GM18951 (cell line): ENCODE measurements at regions not wholly inside any gene's neighbourhood (a gene's known extent, or its start where the extent isn't known, plus 50 kb on each side); places are given as distances from the start of the nearest gene placed in this dataset.
"Not testable (repeated sequence)": the region's sequence is repeated elsewhere in the genome, so short reads cannot be mapped to it uniquely, and the experiment has no call there.

ENCODE experiments used
- POLR2A ChIP-seq: IDR thresholded peaks from 4 replicates; pipeline ENCODE4 v1.6.1; 2011; ENCODE audit warnings: mild to moderate bottlenecking; ENCODE audit not compliant: insufficient read length, insufficient read depth; ENCODE audit errors: extremely low read depth
- in situ Hi-C: fragments of 300-500 bp; cut with MboI; formaldehyde crosslinking; loops from one replicate; pipeline ENCODE4 v1.12.0; 2022; ENCODE audit warnings: low sequenced_read_pairs, mixed read lengths, inconsistent platforms; ENCODE audit not compliant: unreplicated experiment

DNA sequence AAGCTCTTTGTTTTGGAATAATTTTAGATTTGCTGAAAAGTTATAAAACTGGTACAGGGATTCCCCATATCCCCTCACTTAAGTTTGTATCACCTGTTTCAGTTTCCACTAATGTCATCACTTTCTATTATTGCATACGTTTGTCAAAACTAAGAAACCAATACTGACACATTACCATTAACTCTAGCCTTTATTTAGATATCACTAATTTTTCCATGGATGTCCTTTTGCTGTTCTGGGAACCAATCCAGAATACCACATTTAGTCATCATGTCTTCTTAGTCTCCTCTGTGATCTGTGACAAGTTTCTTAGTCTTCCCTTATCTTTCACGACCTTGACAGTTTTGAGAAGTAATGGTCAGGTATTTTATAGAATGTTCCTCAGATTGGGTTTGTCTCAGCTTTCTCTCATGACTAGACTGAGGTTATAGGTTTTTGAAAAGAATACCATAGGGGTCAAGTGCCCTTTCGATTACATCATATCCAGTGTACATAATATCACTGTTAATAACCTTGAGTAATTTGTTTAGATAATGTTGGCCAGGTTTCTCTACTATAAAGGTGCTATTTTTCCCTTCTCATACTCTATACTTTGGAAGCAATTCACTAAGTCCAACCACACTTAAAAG, 51.9 kb upstream of the NMUR2 start:
- in situ Hi-C loops = no loop called here
- no peak for TF ChIP-seq POLR2A

DNA sequence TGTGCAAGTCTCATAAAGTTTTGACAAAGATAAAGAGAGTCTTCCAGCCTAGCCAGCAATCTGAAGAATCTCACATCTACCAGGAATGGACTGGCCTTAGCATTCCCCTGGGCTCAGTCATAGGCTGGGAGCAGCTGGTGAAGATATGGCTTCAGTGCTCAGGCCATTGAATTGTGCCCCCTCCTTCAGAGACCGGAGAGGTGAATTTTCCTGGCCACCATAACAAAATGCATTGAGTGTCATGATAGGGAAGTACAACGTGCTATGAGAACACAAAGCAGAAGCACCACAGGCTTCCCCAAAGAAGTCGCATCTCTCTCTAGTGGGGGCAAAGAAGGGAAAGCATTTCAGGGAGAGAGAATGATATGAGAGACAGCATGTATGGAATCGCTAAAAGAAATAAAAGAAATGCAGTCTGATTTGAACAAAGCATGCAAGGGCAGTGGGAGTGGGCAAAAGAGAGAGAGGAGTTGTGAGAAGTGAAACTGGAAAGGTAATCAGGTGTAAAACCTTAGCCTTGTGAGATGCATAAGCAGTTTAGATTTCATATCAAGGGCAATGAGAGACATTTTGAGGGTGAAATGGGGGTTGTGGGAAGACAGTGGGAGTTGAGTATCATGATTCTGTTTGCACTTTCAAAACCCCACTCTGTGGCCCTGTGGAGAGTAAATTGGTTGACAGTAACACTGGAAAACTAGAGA, 57.1 kb upstream of the NMUR2 start:
- TF ChIP-seq POLR2A = no peak
- in situ Hi-C loops = no loop called here

DNA sequence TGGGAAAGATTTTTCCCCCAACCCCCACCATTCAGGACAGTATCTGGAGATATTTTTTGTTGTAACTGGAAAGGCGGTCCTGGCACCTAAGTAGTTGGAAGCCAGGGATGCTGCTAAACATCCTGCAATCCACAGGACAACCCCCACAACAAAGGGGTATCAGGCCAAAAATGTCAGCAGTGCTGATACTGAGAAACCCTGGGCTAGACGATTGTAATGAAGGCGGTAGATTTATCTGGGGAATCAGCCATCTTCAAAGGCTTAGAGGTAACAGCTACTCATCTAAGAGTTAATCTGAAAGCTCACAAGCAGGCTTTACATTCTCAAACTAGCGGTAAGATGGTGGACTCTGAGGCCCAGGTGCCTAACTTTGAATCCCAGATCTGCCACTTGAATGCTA, 59.0 kb upstream of the NMUR2 start:
- TF ChIP-seq POLR2A = no peak
- in situ Hi-C loops = no loop called here

DNA sequence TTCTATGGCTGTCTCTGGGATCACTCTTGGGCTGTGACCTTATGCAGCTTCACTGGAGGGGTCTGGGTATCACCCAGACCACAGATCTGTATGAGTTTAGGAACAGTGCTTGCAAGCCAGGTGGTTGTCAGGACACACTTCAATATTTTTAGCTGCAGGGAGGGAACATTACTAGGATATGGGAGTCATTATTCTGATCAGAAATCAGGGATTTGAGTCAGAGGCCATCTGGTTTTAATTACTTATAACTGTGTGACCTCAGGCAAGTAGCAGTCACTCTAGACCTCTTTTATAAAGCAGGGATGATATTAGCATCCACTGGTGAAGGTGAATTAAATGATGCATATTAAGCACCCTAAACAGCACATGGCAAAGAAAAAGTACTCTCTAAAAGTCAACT, 60.1 kb upstream of the NMUR2 start:
- in situ Hi-C loops = no loop called here
- TF ChIP-seq POLR2A = no peak

DNA sequence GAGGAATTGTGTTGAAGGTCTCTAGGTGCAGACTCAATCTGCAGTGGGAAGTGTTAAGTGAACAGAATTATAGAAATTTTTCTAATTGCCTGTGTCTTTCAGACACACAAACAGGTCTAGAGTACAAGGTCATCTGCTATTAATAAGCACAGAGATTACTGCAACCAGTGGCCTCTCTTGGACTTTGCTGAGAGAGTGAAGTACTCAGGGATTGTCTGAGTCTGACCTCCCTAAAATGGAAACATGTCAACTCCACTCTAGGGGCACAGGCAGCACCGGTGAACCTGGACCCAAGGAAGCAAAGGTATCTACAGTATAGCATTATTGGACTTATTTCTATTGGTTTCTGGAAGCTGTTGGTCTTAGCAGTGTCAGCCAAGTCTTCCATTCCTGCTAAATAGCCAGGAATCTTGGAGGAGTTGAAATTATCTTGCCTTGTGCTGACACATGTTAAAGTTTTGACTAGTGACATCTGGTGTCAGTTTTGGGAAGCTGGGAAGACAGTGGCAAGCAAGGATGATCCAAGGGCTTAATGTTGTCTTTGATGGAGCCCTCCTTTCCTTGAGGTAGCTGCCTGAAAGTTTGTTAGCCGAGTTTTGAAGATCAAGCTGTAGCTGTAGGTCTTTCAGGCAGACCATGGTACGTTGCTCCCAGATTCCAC, 61.1 kb upstream of the NMUR2 start:
- in situ Hi-C loops = no loop called here
- no peak for TF ChIP-seq POLR2A

DNA sequence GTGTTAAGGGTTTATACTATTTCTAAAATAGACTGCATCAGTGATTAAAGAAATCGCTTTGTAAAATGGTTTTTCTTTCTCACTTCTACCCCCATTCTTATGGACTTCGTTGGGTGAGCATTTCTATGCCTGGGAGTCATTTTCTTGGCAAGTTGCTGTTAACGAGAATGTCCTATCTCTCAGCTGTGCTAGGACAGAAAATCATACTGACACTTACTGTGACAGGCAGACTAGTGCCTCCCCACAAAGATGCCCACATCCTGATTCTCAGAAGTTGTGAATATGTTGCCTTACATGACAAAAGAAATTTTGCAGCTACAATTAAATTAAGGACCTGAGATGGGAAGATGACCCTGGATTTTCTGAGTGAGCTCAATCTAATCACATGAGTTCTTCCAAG, 65.1 kb upstream of the NMUR2 start:
- no peak for TF ChIP-seq POLR2A
- in situ Hi-C loops = no loop called here

DNA sequence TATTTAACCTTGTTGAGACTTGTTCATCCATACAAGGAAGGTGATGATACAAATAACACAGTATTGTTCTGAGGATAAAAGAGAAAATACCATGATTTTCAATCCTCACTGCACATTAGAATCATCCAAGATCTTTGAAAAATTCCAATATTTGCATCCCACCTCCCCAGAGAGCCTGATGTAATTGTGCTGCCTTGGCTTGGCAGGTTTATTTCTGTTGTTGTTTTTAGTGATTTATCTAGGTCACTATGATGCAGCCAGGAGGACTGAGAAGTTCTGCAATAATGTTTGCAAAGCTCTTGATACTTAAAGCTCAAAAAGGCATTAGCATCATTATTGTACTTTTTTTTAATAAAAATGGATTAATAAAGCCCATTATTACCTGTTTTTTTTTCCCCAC, 67.0 kb upstream of the NMUR2 start:
- TF ChIP-seq POLR2A = no peak
- in situ Hi-C loops = no loop called here

DNA sequence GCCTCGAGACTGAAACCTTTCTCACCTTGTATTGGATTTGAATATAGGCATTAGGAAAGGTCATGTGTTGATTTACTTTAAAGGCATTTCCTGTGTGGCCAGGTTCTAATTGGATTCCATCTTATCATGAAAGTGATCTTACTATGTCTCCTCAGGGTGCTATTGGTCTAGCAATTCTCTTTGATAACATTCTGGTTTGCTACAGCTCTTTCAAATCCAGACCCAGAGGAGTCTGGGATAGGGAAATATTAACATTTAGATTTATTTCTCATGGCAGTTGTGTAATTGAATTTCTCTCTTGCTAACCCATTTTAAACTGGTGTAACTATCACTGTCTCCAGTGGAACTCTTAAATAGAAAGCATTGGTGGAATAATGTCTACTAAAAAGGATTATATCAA, 69.9 kb upstream of the NMUR2 start:
- no peak for TF ChIP-seq POLR2A
- in situ Hi-C loops = no loop called here

DNA sequence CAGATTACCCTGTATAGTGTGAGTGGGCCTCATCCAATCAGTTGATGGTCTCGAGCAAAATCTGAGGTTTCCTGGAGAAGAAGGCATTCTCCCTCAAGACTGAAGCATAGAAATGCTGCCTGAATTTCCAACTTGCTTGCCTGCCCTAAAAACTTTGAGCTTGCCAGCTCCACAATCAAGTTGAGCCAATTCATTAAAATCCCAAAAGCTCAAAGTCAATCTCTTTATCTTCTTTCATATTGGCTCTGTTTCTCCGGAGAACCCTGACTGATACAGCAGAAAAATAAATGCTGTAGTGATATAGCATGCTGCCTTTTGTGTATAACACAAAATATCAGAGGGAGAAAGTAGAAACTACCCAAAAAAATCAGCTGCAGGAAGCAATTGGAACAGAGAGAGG, 72.5 kb upstream of the NMUR2 start:
- TF ChIP-seq POLR2A = no peak
- in situ Hi-C loops = no loop called here

DNA sequence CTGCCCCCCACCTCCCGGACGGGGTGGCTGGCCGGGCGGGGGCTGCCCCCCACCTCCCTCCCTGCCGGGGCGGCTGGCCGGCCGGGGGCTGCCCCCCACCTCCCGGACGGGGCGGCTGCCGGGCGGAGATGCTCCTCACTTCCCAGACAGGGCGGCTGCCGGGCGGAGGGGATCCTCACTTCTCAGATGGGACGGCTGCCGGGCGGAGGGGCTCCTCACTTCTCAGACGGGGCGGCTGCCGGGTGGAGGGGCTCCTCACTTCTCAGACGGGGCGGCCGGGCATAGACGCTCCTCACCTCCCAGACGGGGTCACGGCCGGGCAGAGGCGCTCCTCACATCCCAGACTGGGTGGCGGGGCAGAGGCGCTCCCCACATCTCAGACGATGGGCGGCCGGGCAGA, 74.8 kb upstream of the NMUR2 start:
- in situ Hi-C loops = not testable (repeated sequence)

DNA sequence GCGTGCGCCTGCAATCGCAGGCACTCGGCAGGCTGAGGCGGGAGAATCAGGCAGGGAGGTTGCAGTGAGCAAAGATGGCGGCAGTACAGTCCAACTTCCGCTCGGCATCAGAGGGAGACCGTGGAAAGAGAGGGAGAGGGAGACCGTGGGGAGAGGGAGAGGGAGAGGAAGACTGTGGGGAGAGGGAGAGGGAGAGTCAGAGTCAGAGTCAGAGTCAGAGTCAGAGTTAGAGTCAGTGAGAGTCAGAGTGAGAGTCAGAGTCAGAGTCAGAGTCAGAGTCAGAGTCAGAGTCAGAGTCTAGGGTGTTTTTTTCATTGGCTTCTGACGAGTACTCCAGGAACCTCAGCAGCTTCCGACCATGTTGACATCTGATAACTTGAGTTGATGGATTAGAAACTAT, 75.6 kb upstream of the NMUR2 start:
- in situ Hi-C loops = not testable (repeated sequence)

DNA sequence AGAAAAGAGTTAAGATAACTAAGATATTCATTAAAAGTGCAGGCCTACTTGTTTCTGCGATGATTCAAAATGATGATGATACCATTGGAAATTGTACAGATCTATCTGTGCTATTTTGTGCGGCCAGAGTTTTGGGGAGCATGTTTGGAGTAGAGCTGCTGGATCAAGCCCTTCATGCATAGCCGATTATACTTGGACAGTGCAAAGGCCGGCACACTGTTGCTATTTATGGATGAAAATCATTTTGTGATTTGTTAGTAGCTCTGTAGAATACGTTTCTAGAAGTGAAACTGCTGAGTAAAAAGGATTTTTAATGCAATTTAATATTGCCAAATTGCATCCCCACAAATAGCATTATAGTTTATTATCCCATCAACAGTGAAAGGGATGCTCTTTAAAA, 82.1 kb upstream of the NMUR2 start:
- in situ Hi-C loops = no loop called here
- no peak for TF ChIP-seq POLR2A

DNA sequence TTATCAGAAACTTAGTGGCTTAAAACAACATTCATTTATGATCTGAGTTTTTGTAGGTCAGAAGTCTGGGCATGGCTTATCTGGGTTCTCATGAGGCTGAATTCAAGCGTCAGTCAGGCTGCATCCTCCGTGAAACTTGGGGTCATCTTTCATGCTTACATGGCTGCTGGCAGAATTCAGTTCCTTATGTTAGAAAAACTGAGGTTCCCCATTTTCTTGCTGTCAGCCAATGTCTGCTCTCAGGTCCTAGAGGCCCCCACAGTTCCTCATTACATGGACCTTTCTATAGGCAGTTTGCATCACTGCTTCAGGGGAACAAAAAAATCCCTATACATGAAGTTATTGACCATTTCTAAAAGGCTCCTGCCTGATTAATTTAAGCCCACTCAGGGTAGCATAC, 83.8 kb upstream of the NMUR2 start:
- TF ChIP-seq POLR2A = no peak
- in situ Hi-C loops = no loop called here

DNA sequence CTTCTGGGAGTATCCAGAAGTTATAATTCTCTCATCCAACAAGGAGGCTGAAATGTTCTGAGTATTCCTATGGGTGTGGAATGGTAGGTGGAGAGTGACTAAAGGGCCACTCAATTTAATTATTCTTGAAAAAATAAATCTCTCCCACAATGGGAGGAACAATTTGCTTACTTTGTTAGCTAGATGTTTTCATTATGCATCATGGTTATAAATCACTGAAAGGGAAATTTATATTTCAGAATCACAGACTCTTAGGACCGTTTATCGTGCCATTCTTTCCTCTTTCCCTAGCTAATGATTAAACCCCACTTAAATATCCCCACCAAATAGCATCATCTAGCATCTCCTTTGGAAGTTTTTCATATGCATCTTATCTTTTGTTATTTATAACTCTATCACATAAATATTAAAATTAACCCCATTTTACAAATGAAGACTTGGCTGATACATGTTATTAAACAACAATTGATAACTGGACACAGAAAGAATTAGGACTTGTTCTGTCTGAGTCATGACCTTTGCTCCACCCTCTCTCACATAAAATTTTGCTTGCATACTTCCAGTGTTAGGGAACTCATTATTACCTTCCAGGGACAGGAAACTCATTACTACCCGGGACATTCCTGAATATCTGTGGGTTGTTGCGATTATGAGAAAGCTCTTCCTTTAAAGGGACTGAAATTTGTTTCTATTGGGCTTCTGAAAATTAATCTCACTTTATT, 94.9 kb upstream of the NMUR2 start:
- in situ Hi-C loops = loop anchor here (25.0 kb wide), 1 partner anchor 663 kb away; no protein-coding TSS in a partner anchor
- TF ChIP-seq POLR2A = no peak
